SIG-M5 treated with dmso at 0.1 percent for 504 hours (cell line): ENCODE measurements at regions not wholly inside any gene's neighbourhood (a gene's known extent, or its start where the extent isn't known, plus 50 kb on each side); places are given as distances from the start of the nearest gene placed in this dataset.

ENCODE experiments used
- DNase-seq: peaks from one replicate; lab custom pipeline; 2025; ENCODE audit not compliant: unreplicated experiment; lab: John Stamatoyannopoulos, UW

DNA sequence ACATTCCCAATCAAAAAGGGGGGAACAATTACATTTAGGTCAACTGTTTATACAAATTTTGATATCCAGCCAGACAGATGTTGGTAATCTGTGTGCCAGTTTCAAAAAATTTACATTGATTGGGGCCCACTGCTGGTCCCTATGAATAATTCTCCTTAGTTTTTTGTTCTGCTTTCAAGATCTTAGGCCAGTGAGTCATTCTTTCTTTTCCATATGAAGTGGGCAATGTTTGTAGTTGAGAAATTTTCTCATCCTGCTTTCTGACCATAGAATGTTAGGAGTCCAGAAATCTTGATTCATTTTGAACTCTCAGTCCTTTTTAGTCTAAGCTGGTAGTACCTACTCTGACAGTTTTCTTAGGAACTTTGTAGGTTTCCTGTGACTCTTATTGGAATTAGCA lies 244.3 kb downstream of the DIO2 start:
- DNase-seq: no peak

DNA sequence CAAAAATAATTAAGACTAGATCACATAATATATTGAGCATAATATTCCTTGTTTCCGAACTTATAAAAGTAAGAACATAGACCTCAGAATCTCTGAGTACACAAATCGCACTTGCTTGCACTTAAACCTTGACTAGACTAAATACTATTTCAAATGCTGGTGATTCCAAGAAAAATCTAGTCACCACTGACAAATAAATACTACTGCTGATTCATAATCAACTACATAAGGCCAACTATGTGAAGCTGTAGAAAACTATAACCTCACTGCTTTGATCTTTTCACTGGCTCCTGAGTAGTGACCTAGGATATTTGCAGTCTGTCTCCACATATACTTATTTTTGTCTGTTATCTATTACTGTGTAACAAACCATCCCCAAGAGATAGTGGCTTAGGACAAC lies 245.4 kb downstream of the DIO2 start:
- no peak for DNase-seq

DNA sequence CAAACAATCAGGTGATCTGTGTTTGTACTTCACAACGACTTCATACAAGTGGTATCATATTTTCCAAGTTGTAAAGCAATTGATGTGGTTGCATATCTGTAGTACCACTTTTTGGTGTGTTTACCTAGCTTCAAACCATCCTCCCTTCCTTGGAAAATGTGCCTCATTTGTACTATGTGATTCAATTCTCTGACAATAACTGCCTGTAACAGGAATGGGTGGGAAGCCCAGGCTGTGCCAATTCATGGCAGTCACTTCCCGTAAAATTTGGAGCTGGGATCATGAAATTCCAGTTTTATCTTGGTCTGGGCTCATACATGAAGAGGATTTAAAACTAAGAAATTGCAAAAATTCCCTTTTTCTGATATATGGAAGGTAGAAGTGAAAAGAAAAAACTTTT lies 250.1 kb downstream of the DIO2 start:
- DNase-seq: no peak

DNA sequence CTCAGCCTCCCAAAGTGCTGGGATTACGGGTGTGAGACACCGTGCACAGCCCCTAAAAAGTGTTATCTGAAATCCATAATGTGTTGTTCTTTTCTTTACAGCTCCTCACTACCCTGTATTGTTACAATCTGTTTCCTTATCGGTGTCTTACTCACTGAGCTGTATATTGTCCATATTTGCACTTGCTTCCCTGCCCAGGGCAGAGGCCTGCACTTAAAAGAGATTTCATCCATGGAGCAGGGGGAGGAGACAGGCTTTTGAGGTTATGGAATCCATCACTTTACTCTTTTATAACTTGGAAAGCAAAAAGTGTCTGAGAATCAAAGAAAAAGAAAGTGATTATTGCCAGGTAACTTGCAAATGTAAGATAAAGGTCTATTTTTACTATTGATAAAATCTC lies 251.0 kb downstream of the DIO2 start:
- DNase-seq: no peak

DNA sequence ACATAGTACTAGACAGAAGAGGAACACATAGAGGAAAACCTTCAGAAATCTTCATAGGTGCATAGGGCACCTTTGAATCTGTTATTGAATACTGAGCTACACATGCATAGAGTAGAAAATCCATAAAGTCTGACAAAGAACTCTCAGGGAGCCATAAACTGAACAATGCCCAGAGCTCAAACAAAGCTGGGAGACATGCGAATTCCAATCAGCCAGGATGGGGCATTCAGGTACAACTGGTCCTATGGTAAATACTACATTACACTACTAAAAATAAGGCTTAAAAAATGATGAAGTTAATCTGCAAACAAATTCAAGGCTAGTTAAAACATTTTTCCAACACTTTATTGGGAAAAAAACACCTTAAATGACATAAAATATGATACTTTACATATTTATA lies 259.7 kb downstream of the DIO2 start:
- DNase-seq: no peak

DNA sequence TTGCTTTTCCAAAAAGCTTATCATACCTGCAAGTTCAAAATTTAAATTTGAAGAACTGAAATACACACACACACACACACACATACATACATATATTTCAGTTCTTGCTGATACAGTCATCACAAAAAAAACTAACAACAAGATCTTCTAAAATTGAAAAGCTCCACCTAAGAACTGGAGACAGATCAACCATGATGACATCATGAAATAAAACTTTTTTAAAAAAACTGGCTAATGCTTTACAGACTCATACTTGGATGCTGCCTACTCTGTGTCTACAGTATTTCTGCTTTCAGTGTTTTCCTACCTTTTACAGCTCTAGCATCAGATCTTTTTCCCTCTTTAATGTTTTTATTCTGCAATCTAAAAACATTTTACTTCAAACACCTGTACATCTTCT lies 261.4 kb downstream of the DIO2 start:
- no peak for DNase-seq

DNA sequence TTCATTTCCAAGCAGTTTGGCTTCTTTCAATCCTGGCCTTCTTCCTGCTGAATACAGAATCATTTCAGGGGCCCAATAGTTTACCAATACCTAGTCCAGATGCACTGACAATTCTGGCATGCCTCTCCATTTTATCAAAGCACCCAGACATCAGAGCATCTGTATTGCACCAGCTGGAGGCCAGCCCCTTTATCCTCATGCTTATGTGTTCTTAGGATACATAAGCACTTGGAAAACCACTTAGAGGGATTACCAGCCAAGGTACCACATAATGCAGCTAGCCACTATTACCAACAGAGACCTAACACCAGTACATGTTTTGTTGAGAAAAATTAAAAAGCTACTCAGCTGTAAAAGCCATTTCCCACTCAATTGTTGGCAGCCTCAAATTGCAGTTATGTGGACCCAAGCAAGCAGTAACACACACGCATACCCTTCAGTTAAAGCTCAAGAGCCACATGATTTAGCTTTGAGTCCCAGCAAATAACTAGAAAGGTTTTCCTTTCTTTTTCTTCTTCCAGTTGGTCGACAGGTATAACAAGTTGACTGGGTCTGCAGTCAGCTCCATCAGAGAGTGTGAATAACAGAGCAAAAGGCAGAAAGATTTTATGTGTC lies 263.8 kb downstream of the DIO2 start:
- DNase-seq: no peak

DNA sequence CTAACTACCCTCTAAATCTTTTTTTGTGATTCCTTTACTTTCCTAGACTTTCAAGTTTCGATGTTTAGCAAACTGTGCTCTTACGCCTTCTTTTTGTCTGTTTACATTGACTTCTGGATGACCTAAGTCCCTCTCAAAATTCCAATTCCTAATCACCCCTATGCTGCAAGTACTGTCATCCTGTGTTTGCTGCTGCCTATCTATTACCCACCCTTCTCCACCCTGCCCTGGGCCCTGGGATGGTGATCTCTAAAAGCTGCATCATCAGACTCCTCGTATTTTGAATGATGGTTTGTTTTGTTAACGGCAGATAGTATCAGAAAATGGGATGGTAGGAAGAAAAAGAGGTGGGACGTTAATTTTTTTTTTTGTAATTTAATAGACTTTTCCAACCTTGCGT lies 272.1 kb downstream of the DIO2 start:
- DNase-seq: no peak

DNA sequence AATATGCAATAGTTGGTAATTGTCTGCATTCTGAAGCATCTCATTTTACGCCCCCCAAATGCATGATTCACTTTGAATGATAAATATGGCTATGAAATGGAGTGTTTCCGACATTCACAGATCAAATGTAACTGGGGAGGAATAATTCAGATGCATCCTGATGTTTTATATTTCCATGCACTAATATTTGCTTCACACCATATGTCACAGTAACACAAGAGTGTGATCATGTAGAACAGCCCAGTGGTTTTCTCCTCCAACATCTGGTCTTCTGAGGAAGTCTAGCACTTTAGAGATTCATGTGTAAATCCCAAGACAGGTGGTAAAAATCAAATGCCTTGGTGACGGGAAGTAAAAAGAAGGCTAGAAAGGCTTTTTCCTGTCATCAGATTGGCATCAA lies 273.1 kb downstream of the DIO2 start:
- DNase-seq: no peak

DNA sequence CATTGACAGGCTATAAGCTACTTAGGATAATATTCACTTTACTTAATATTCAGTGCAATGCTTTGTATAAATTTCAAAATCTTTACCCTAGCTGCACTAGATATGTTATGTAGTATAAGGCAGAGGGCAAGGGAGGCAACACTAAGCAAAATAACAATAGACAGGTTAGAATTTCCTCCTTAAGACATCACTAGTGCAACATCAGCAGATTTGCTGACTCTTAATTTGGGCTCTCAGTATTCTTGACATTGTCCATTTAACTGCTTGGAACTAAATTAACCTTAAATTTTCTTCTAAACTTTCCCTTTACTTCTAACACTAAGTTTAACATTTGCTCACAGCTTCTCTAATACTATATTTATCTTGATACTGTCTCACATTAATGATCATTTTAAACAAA lies 273.9 kb downstream of the DIO2 start:
- no peak for DNase-seq

DNA sequence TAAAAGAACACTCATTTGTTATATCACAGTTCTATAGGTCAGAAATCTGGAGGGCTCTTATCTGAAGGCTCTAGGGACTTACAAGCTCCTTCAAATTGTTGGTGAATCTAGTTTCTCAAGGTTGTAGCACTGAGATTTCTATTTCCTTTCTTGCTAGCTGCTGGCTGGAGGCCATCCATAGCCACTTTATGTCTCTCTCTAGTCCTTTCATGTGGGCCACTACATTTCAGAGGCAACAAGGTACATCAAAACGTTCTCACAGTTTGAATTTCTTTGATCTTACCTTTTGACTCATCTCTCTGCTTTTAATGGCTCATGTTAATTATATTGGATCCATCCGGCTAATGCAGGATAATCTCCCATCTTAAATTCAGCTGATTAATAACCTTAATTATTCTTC lies 286.8 kb downstream of the DIO2 start:
- DNase-seq: no peak

DNA sequence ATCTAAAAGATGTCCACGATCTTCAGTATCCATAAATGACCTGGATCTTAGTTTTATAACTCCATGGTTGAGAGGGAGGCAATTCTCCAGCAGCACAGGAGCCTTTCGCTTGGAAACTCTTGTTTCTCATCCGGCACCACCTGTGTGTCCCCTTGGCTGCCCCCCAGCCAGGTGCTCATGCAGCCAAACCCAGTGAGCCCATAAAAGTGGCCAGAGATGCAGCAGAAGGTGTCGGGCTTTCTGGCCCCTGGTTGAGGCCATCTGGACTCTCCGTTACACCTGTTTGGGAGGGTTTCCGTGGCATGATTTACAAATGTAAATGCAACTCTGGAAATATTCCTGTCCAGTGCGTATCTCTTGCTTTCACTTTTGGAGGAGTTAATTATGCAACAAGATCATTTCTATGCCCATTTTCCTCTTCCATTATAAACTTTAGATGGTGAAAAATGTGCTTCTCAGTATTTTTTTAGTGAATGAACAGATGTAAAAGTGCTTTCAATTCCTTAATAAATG lies 291.1 kb downstream of the DIO2 start:
- DNase-seq: no peak
